Skeletal muscle cell (primary cell): ENCODE measurements at regions not wholly inside any gene's neighbourhood (a gene's known extent, or its start where the extent isn't known, plus 50 kb on each side); places are given as distances from the start of the nearest gene placed in this dataset.

Source experiments
- DNase-seq: peaks from one replicate; pipeline ENCODE4 v3.0.0-alpha.2; 2010; ENCODE audit warnings: low read depth
- H3K4me3 ChIP-seq: 2 replicates; pipeline ENCODE4 v1.5.1; 2011; ENCODE audit warnings: low read depth, mild to moderate bottlenecking, control low read depth, low read length, moderate library complexity

- DNase-seq, result no peak
- H3K4me3 ChIP-seq, result no peak overlapping the region
These were observed 331.1 kb downstream of the TDRD15 start for GRCh38 chr2:21454839-21455238.

- DNase-seq, result no peak
- H3K4me3 ChIP-seq, result no peak overlapping the region
These were observed 338.0 kb downstream of the TDRD15 start for GRCh38 chr2:21461754-21462240.

GRCh38 chr2:21466341-21466927 lies 342.7 kb downstream of the TDRD15 start:
- no peak for DNase-seq
- no peak overlapping the region for H3K4me3 ChIP-seq

- no peak for DNase-seq
- no peak overlapping the region for H3K4me3 ChIP-seq
These were observed 343.6 kb downstream of the TDRD15 start for GRCh38 chr2:21467280-21467818.

- no peak overlapping the region for H3K4me3 ChIP-seq
- DNase-seq, result no peak
These were observed 344.1 kb downstream of the TDRD15 start for GRCh38 chr2:21467910-21468309.

GRCh38 chr2:21468624-21469023 lies 344.9 kb downstream of the TDRD15 start:
- no peak overlapping the region for H3K4me3 ChIP-seq
- DNase-seq, result no peak

- DNase-seq, result no peak
These were observed 345.4 kb downstream of the TDRD15 start for GRCh38 chr2:21469158-21469557.

GRCh38 chr2:21469564-21469963 lies 345.8 kb downstream of the TDRD15 start:
- DNase-seq, result no peak

More at GRCh38 chr2:21469158-21469557, 345.4 kb downstream of the TDRD15 start:
- H3K4me3 ChIP-seq, result no peak overlapping the region

GRCh38 chr2:21480162-21480561 lies 356.4 kb downstream of the TDRD15 start:
- no peak overlapping the region for H3K4me3 ChIP-seq

More at GRCh38 chr2:21469564-21469963, 345.8 kb downstream of the TDRD15 start:
- H3K4me3 ChIP-seq, result no peak overlapping the region

GRCh38 chr2:21484643-21485042 lies 360.9 kb downstream of the TDRD15 start:
- DNase-seq, result no peak
- no peak overlapping the region for H3K4me3 ChIP-seq

More at GRCh38 chr2:21480162-21480561, 356.4 kb downstream of the TDRD15 start:
- DNase-seq, result no peak

- no peak for DNase-seq
- no peak overlapping the region for H3K4me3 ChIP-seq
These were observed 362.7 kb downstream of the TDRD15 start for GRCh38 chr2:21486445-21486844.

- H3K4me3 ChIP-seq, result no peak overlapping the region
- no peak for DNase-seq
These were observed 365.3 kb downstream of the TDRD15 start for GRCh38 chr2:21489080-21489479.

GRCh38 chr2:21498016-21498415 lies 374.2 kb downstream of the TDRD15 start:
- DNase-seq, result no peak
- no peak overlapping the region for H3K4me3 ChIP-seq

- H3K4me3 ChIP-seq, result no peak overlapping the region
- DNase-seq, result no peak
These were observed 376.7 kb downstream of the TDRD15 start for GRCh38 chr2:21500401-21500945.

GRCh38 chr2:21501376-21502027 lies 377.7 kb downstream of the TDRD15 start:
- DNase-seq, result no peak
- no peak overlapping the region for H3K4me3 ChIP-seq

GRCh38 chr2:21515903-21516302 lies 392.1 kb downstream of the TDRD15 start:
- DNase-seq, result no peak
- H3K4me3 ChIP-seq, result no peak overlapping the region

GRCh38 chr2:21519412-21519811 lies 395.6 kb downstream of the TDRD15 start:
- DNase-seq, result no peak
- no peak overlapping the region for H3K4me3 ChIP-seq

- H3K4me3 ChIP-seq, result no peak overlapping the region
- DNase-seq, result no peak
These were observed 396.1 kb downstream of the TDRD15 start for GRCh38 chr2:21519821-21520220.

GRCh38 chr2:21535826-21536225 lies 412.1 kb downstream of the TDRD15 start:
- no peak overlapping the region for H3K4me3 ChIP-seq
- DNase-seq, result no peak

GRCh38 chr2:21539685-21540084 lies 415.9 kb downstream of the TDRD15 start:
- no peak overlapping the region for H3K4me3 ChIP-seq
- no peak for DNase-seq

- no peak for DNase-seq
- no peak overlapping the region for H3K4me3 ChIP-seq
These were observed 419.9 kb downstream of the TDRD15 start for GRCh38 chr2:21543630-21544029.
